NCI-H1436 (cell line): ENCODE measurements at regions not wholly inside any gene's neighbourhood (a gene's known extent, or its start where the extent isn't known, plus 50 kb on each side); places are given as distances from the start of the nearest gene placed in this dataset.
"Not testable (repeated sequence)": the region's sequence is repeated elsewhere in the genome, so short reads cannot be mapped to it uniquely, and the experiment has no call there.

ENCODE experiments used
- DNase-seq: peaks from one replicate; lab custom pipeline; 2025; lab: John Stamatoyannopoulos, UW

DNA sequence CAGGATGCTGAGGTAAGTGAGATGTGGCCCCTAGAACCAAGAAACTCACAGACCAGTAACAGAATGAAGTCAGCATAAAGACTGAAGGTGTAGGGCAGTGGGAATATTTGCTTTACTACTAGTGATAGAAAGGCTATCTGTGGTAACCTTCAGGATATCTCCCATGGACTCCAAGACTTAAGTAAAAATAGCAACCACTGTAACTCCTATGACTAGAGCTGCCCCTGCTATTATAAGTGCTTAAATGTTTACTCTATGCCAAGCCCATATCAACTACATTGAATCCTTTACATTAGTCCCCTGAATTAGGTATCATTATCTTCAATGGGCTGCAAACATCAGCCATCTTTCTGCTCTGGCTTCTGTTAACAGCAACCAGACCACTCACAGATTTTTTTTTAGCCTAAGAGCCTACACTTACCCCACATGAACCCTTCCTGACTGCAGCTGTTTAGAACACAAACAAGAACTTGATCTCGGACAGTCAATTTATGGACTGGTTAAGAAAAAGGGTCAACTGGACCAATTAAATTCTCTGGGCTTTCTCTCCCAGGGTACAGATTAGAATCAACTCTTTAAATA lies 335.1 kb upstream of the API5 start:
- DNase-seq = no peak

DNA sequence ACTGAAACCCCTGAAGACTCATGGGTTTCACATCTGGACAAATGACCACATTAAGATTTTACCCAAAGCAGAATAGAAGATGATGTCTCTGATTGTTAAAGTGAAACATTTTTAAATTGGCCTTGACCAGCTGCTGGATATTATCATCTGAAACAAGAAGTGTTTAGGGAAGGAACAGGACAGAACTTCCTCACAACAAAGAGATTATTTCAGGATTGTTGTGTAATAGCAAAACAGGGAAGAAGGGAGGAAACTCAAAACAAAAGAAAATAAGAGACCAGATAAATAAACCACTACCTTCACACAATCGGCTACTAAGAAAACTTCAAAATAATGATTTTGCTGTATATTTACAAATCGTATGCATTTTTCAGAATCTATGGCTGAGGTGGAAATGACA lies 319.2 kb upstream of the API5 start:
- no peak for DNase-seq

GRCh38 chr11:42996421-42997307 lies 315.1 kb upstream of the API5 start:
- DNase-seq = no peak

- DNase-seq = not testable (repeated sequence)
Observed at GRCh38 chr11:43004879-43005278, 306.9 kb upstream of the API5 start.

DNA sequence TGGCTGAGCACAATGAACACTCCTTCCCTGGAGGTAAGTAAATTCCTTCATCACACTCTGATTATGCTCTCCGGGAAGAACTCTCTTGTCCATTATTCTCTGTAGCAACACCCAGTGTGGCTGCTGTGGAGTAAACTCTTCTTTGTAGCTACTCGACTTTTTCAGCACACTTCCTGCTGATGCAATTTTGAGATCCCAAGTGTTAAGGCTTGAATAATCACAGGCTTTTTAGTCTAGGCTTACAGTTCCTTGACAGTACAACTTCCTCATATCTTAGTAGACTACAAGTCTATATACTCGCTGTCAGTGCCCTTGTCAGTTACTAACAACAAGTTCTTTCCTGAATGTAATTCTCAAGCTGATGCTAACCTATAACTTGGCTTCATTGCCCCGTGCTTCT lies 301.8 kb upstream of the API5 start:
- no peak for DNase-seq

DNA sequence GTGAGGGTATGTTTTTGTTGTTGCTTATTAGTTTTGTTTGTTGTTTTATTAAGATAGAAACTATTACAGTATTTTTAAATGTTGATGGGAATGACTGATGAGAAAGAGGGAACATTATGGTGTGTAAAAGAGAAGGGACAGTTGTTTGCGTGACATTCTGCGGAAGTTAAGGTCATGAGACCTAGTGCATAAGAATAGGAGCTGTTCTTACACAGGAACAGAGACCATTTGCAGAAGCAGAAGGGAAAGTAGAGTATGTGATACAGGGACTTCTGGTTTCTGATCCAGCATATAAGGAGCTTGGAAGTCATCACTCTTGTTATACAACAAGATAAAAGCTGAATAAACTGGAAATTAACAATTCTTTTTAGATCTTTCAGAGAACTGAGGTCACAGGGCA lies 299.2 kb upstream of the API5 start:
- DNase-seq = no peak

GRCh38 chr11:43021466-43021865 lies 290.3 kb upstream of the API5 start:
- no peak for DNase-seq

DNA sequence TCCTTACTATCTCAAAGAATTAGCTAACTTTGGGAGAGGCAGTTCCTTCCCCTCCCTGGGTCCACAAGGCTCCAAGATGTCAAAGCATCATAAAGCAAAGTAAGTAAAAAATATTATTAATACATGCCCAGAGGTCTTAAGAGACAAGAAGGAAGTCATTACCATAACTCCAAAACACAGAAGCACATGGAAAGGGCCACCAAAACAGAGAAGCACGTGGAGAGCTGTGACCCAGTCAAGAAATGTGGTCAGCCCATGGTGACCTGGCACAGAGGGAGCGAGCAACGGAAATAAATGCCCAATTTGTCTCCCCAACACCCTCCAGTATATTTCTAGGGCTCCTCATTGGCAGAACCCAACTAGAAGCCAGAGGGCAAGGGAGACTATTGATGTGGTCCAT lies 277.5 kb upstream of the API5 start:
- DNase-seq = no peak

- DNase-seq = no peak
Observed at GRCh38 chr11:43035086-43035485, 276.7 kb upstream of the API5 start.

DNA sequence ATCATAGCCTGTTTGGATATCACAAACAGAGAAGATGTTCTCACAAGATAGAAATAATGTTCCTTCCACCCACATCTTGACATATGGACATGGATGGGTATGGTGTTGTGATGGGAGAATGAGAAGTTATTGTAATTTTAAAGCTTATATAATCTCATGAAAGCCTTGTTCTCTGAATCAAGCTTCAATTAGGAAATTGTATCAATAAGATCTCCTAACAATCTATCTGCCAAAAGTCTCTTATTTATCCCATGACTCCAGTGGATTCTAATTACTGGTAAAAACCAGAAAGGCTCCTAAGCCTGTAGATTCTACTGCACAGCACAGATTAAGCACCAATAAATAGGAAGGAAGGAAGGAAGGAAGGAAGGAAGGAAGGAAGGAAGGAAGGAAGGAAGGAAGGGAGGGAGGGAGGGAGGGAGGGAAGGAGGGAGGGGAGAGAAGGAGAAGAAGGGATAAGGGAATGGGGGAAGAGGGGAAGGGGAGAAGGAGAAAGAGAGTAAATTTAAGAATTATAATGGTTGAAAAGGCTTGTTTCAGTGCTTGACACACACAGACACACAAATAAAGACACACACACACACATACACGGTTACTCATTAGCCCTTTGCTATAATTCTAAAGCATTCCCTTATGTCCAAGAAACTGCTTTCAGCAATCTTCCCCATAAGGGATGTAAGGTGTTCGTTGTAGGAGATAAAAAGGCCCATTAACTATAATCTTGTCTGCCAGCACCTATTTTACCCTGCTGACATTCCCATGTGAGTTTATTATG lies 258.0 kb upstream of the API5 start:
- no peak for DNase-seq

DNA sequence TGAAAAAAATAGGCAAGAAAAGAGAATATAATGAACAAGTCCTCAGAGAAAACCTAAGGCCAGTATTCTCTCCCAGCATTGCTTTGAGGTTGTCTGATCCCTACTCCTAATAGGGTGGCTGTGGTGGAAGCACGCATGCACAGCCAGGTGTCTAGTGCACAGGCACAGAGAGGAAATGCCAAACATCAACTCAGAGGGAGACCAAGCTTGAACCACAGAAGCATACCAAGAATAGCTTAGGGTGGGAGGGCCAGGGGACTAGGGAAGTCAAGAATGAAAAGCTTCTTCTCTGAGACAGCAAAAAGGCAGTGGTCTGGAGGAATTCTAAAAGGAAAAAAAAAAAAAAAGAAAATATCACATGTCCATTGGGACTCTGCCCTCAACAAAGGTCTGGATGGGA lies 244.1 kb upstream of the API5 start:
- DNase-seq = no peak

DNA sequence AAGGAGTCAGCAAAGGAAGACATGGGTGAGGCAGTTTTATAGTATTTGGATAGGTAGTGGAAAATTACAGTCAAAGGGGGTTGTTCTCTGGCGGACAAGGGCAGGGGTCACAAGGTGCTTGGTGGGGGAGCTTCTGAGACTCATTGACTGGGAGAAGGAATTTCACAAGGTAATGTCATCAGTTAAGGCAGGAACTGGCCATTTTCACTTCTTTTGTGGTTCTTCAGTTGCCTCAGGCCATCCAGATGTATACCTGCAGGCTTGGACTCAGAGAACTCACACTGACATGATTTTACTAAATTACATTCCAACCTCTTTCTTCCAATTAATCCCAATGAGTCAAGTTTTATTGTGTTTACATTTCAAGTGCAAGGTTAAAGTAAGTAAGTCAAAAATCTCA lies 240.5 kb upstream of the API5 start:
- no peak for DNase-seq

- no peak for DNase-seq
Observed at GRCh38 chr11:43072096-43072495, 239.7 kb upstream of the API5 start.

DNA sequence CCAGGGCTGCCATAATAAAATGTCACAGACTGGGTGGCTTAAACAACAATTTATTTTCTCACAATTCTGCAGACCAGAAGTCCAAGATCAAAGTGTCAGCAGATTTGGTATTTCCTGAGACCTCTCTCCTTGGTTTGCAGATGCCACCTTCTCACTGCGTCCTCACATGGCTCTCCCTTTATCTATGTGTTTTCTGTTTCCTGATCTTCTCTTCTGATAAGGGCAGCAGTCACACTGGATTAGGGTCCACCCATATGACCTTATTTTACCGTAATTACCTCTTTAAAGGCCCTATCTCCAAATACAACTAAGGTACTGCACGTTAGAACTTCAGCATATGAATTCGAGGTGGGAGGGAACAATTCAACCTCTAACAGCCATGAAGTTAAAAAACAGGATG lies 238.9 kb upstream of the API5 start:
- DNase-seq = no peak

DNA sequence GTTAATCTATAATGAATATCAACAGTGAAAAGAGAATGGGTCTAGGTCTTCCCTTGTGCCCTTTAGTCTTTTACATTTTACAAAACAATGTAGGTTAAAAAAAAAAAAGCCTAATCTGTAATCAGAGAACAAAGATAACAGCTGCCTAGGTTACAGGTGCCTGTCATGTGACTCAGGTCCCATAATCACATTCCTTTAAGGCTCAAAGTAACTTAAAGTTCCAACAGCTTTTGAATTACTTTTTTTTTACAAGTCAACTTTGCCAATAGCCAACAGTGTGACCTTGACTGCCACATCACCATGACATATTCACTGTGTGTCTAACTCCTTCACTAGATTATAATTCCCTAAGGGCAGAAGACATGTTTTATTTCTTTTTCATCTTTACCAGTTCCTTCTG lies 237.0 kb upstream of the API5 start:
- no peak for DNase-seq

DNA sequence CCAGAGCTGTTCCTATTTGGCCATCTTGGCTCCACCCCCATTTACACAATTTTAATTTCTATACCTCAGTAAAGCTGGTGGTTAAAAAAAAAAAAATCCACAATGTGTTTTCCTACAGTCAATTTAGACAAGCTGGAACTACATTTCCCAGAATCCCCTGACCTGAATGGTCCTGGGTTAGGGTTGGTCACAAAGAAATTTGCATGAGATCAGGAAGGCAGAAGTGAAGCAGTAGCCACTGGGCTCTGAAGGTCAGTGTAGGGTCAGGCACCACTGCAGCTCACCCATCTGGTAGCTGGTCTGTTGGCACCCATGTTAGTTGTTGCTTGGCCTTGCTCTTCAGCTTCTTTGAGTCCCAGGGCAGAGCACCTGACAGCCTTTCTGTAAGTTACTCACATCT lies 210.7 kb upstream of the API5 start:
- no peak for DNase-seq

- DNase-seq = no peak
Observed at GRCh38 chr11:43116071-43116470, 195.7 kb upstream of the API5 start.

GRCh38 chr11:43119275-43119970 lies 192.4 kb upstream of the API5 start:
- DNase-seq = no peak

DNA sequence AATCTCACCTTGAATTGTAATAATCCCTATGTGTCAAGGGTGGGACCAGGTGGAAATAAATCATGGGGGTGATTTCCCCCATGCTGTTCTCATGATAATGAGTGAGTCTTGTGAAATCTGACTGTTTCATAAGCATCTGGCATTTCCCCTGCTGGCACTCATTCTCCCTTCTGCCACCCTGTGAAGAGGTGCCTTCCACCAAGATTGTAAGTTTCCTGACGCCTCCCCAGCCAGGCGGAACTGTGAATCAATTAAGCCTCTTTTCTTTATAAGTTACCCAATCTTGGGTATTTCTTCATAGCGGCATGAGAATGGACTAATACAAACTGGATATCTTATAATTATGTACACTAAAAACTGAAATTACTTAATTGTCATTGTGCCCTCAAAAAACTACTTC lies 189.2 kb upstream of the API5 start:
- DNase-seq = no peak

DNA sequence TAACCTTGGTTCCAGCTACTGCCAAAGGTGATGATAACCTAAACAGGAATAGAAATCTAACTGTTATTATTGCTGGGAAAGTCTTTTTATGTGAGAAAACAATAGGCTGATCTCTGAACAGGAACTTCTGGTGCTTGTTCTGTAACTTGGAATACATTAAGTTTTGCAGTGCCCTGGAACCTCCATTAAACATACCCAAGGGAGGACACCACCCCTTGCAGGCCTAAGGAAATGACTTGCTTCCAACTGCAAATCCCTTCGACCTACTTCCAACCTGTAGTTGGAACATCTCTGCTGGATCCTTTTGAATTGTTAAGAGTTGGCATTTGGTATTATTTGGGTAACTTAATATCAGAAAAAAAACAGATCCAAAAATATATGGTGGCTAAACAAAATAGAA lies 188.4 kb upstream of the API5 start:
- DNase-seq = no peak

- no peak for DNase-seq
Observed at GRCh38 chr11:43124272-43124935, 187.4 kb upstream of the API5 start.

DNA sequence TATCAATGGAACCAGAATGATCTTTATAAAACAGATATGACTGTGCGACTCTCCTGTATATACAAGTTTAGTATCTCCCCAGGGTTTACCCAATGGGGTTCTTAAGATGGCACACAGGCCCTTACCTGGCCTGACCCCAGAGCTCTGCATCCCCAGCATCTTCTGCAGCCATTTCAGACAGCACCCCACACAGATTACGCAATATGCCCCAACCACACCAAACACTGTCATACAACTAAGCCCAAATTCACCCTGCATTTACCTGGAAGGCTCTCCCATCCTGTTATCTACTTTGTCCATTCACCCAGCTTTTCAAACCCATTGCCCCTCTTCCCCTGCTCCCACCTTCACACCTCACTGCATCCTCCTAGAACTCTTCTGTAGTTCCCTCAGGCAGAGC lies 182.5 kb upstream of the API5 start:
- no peak for DNase-seq
